GM13977 (cell line): ENCODE measurements at regions not wholly inside any gene's neighbourhood (a gene's known extent, or its start where the extent isn't known, plus 50 kb on each side); places are given as distances from the start of the nearest gene placed in this dataset.

Source experiments
- DNase-seq: peaks from one replicate; pipeline ENCODE4 v3.0.0; 2012; ENCODE audit warnings: low spot score
- in situ Hi-C: fragments of 300-500 bp; cut with MboI; formaldehyde crosslinking; loops from one replicate; pipeline ENCODE4 v1.12.0; 2022; ENCODE audit warnings: low sequenced_read_pairs, low pct_unique_long_range_greater_than_20kb, mixed read lengths, inconsistent platforms; ENCODE audit not compliant: unreplicated experiment
- TF ChIP-seq, protein P1 (sequence below): IDR thresholded peaks from 2 replicates; pipeline ENCODE4 v1.5.1; 2012; ENCODE audit warnings: mild to moderate bottlenecking, control low read depth; ENCODE audit not compliant: insufficient read depth; ENCODE audit errors: extremely low read depth, missing control alignments

DNA sequence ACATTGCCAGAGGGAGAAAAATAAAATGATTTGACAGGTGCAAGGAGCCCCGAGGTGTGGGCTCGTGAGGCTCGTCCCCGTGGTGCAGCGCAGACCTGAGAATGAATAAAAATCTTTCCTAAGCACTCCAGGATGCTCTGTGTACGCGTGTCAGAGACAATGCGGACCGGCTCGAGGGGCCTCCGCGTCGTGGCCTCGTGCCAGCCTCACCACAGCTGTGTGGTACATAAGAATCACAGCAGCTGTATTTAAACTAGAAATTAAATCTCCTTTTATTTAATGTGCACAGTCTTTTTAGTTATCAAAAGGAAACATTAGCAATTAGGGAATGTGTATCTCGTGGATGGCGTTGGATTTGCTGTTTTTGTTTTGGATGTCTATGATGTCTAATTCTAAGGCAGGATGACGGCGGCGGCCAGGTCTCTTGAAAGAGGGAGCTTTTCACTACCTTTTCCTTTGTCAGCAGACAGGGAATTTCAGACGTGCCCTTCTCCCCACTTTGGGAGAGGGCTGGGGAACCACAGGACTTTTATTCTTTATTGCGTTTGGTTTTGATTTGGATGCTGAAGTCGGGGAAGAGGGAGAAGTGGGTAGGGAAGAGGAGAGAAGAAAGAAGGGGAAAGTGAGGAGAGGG lies 365.3 kb upstream of the SHH start:
- TF ChIP-seq, protein P1, sequence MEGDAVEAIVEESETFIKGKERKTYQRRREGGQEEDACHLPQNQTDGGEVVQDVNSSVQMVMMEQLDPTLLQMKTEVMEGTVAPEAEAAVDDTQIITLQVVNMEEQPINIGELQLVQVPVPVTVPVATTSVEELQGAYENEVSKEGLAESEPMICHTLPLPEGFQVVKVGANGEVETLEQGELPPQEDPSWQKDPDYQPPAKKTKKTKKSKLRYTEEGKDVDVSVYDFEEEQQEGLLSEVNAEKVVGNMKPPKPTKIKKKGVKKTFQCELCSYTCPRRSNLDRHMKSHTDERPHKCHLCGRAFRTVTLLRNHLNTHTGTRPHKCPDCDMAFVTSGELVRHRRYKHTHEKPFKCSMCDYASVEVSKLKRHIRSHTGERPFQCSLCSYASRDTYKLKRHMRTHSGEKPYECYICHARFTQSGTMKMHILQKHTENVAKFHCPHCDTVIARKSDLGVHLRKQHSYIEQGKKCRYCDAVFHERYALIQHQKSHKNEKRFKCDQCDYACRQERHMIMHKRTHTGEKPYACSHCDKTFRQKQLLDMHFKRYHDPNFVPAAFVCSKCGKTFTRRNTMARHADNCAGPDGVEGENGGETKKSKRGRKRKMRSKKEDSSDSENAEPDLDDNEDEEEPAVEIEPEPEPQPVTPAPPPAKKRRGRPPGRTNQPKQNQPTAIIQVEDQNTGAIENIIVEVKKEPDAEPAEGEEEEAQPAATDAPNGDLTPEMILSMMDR, result no peak
- in situ Hi-C loops, result no loop called here
- no peak for DNase-seq

DNA sequence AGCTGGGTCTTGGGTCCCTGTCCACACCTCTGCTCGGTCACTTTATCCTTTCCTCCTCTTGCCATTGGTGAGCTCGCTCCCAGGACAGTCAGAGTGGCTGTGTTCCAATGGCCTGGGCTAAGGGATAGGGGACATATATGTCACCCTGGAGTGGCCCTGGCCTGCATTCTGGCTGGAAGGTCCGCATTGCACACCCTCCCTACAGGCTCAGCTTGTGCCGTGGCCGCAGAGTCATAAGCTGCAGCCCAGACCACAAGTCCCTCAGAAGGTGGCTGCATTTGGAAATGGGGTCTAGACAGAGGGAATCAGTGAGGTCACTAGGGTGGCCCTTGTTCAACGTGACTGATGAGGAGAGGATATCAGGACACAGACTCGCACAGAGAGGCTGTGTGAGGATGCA lies 363.8 kb upstream of the SHH start:
- in situ Hi-C loops, result no loop called here
- TF ChIP-seq, protein P1, result no peak
- no peak for DNase-seq

DNA sequence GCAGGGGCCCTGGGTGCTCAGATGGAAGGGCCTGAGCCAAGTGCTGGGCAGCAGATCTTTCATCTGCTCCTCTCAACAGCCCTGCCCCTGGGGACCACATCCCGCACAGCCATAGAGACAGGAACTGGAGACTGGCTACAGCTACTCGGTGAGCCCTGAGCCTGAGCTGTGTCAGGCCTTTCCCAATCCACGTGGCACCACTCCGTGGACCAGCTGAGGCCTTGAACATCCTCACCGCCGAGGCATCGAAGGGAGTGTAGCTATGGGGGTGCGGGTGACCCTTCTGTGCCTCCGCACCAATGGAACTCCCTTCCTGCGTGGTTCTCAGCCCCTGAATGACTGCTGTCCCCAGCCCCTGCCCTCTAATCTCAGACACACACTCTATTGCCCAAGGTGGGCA lies 362.7 kb upstream of the SHH start:
- in situ Hi-C loops, result no loop called here
- DNase-seq, result no peak
- TF ChIP-seq, protein P1, result no peak

DNA sequence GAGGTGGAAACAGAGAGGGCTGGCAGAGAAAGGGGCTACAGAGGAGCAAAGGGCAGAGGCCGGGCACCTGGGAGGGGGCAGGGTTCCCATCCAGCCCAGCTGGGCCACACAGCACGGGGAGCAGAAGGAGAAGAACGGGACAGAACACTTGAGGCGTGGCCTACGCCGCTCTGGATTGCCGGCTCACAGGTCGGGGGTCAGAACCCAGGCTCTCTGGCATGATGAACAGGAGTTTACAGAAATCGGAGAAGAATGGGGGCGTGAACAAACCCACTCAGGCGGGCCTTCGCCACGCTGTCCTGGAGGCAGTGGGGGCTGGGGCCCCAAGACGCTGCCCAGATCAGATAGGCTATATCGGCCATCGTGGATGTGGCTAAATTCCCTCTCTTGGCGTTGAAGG lies 362.2 kb upstream of the SHH start:
- in situ Hi-C loops, result no loop called here
- TF ChIP-seq, protein P1, result no peak
- DNase-seq, result no peak

DNA sequence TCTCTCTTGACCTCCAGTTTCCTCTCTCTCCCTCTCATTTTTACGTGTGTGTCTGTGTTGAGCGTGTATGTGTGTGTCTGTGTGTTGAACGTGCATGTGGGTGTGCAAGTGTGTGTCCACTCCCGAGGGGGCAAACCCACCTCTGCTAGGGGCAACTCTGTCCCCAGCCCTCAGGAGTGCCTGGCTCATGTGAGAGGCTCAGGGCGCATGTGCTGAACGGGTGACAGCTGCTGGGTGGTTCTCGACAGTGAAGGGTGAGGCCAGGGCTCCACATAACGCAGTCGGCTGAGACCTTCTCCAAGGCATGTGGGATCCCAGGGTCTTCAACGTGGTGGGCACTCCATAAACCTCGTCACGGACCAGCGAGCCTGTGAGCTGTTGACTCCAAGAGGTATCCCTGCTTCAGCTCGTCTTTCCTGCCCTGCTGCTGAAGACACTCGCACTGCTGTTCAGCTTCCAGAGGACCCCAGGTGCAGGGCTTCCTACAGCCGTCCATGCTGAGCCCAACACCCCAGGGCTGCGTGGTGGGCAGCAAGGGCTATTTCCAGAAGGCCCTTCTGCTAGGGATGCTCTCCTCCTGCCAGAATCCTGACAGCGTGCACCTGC lies 361.6 kb upstream of the SHH start:
- TF ChIP-seq, protein P1, result no peak
- no peak for DNase-seq
- in situ Hi-C loops, result no loop called here

DNA sequence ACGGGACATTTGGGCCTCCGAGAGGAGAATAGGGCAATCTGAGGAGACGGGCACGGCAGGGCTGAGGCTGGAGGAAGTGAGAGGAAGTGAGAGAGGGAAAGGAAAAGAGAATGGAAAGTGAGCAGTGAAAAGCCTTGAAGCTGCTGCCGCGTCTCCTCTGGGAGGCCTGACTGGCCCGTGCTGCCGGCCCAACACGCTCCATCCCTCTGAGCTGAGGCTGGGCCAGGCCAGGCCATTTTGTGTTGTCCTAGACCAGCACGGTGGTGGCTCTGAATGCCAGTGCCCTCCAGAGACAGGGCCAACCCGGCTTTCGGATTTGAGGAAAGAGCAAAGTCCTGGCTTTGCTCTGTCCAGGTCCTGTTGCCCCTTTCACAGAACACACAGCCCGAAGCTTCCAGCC lies 361.1 kb upstream of the SHH start:
- in situ Hi-C loops, result no loop called here
- TF ChIP-seq, protein P1, result no peak
- no peak for DNase-seq
